ENCODE measurements at regions not wholly inside any gene's neighbourhood (a gene's known extent, or its start where the extent isn't known, plus 50 kb on each side); places are given as distances from the start of the nearest gene placed in this dataset.

- Histone ChIP-seq H3K9me3 (ENCODE audit: low read length) (no peaks in the 10 kb centered on the region), H3K27ac (ENCODE audit: low read depth, low read length) (no peak overlapping the region), H3K27me3 (ENCODE audit: control insufficient read depth in 1 of 2, insufficient read depth in 2 of 2, low read length in 2 of 2) (no peaks in the 10 kb centered on the region), H3K36me3 (ENCODE audit: insufficient read depth, low read length) (no peaks in the 10 kb centered on the region), H3K4me1 (ENCODE audit: insufficient read depth, low read length) (no peaks in the 10 kb centered on the region), H3K9ac (ENCODE audit: low read length) (no peak overlapping the region), H3K4me3 (ENCODE audit: low read depth in 1 of 2, low read length in 2 of 2) (no peak overlapping the region)
Observed at GRCh38 chr13:57988276-57988675, 356.7 kb downstream of the PCDH17 start.

- H3K27me3 ChIP-seq (ENCODE audit: control insufficient read depth in 1 of 2, insufficient read depth in 2 of 2, low read length in 2 of 2), result no peaks in the 10 kb centered on the region
- H3K9me3 ChIP-seq (ENCODE audit: low read length), result no peaks in the 10 kb centered on the region
- H3K27ac ChIP-seq (ENCODE audit: low read depth, low read length), result no peak overlapping the region
- H3K4me3 ChIP-seq (ENCODE audit: low read depth in 1 of 2, low read length in 2 of 2), result no peak overlapping the region
- H3K4me1 ChIP-seq (ENCODE audit: insufficient read depth, low read length), result no peaks in the 10 kb centered on the region
- H3K36me3 ChIP-seq (ENCODE audit: insufficient read depth, low read length), result no peaks in the 10 kb centered on the region
- H3K9ac ChIP-seq (ENCODE audit: low read length), result no peak overlapping the region
Observed at GRCh38 chr13:57991041-57991440, 359.5 kb downstream of the PCDH17 start.

DNA sequence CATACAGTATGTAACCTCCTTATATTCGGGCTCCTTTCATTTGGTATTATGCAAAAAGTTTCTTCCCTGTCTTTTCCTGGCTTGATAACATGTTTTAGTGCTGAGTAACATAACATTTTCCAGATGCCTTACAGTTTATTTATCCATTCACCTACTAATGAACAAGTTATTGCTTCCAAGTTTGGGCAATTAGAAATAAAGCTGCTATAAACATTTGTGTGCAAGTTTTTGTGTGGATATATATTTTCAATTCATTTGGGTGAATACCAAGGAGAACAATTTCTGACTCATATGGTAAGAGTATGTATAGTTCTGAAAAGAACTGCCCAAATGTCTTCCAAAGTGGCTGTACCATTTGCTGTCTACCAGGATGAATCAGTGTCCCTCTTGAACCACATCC is 360.9 kb downstream of the PCDH17 start:
- no peaks in the 10 kb centered on the region for H3K4me1 ChIP-seq (ENCODE audit: insufficient read depth, low read length)
- H3K36me3 ChIP-seq (ENCODE audit: insufficient read depth, low read length), result no peaks in the 10 kb centered on the region
- H3K27me3 ChIP-seq (ENCODE audit: control insufficient read depth in 1 of 2, insufficient read depth in 2 of 2, low read length in 2 of 2), result no peaks in the 10 kb centered on the region
- H3K4me3 ChIP-seq (ENCODE audit: low read depth in 1 of 2, low read length in 2 of 2), result no peak overlapping the region
- no peaks in the 10 kb centered on the region for H3K9me3 ChIP-seq (ENCODE audit: low read length)
- no peak overlapping the region for H3K9ac ChIP-seq (ENCODE audit: low read length)
- no peak overlapping the region for H3K27ac ChIP-seq (ENCODE audit: low read depth, low read length)

GRCh38 chr13:57996717-57997116 is 365.2 kb downstream of the PCDH17 start:
- Histone ChIP-seq H3K9me3 (ENCODE audit: low read length) (no peaks in the 10 kb centered on the region), H3K9ac (ENCODE audit: low read length) (no peak overlapping the region), H3K27ac (ENCODE audit: low read depth, low read length) (no peak overlapping the region), H3K4me3 (ENCODE audit: low read depth in 1 of 2, low read length in 2 of 2) (no peak overlapping the region), H3K27me3 (ENCODE audit: control insufficient read depth in 1 of 2, insufficient read depth in 2 of 2, low read length in 2 of 2) (no peaks in the 10 kb centered on the region), H3K36me3 (ENCODE audit: insufficient read depth, low read length) (no peaks in the 10 kb centered on the region), H3K4me1 (ENCODE audit: insufficient read depth, low read length) (no peaks in the 10 kb centered on the region)

GRCh38 chr13:58004751-58005150 is 373.2 kb downstream of the PCDH17 start:
- no peaks in the 10 kb centered on the region for H3K4me1 ChIP-seq (ENCODE audit: insufficient read depth, low read length)
- H3K9ac ChIP-seq (ENCODE audit: low read length), result no peak overlapping the region
- H3K9me3 ChIP-seq (ENCODE audit: low read length), result no peaks in the 10 kb centered on the region
- H3K4me3 ChIP-seq (ENCODE audit: low read depth in 1 of 2, low read length in 2 of 2), result no peak overlapping the region
- H3K36me3 ChIP-seq (ENCODE audit: insufficient read depth, low read length), result no peaks in the 10 kb centered on the region
- H3K27ac ChIP-seq (ENCODE audit: low read depth, low read length), result no peak overlapping the region
- no peaks in the 10 kb centered on the region for H3K27me3 ChIP-seq (ENCODE audit: control insufficient read depth in 1 of 2, insufficient read depth in 2 of 2, low read length in 2 of 2)

DNA sequence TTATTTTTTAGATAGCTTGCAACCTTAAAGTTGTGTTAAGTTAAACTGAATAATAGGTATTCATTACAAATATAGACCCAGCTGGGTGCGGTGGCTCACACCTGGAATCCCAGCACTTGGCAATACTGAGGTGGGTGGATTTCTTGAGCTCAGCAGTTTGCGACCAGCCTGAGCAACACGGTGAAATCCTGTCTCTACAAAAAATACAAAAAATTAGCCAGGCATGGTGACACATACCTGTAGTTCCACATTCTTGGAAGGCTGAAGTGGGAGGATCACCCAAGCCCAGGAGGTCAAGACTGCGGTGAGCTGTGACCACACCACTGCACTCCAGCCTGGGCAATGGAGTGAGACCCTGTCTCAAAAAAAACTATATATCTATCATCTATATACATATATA is 386.5 kb downstream of the PCDH17 start:
- no peaks in the 10 kb centered on the region for H3K4me1 ChIP-seq (ENCODE audit: insufficient read depth, low read length)
- no peaks in the 10 kb centered on the region for H3K27me3 ChIP-seq (ENCODE audit: control insufficient read depth in 1 of 2, insufficient read depth in 2 of 2, low read length in 2 of 2)
- no peaks in the 10 kb centered on the region for H3K36me3 ChIP-seq (ENCODE audit: insufficient read depth, low read length)
- H3K27ac ChIP-seq (ENCODE audit: low read depth, low read length), result no peak overlapping the region
- no peaks in the 10 kb centered on the region for H3K9me3 ChIP-seq (ENCODE audit: low read length)
- H3K4me3 ChIP-seq (ENCODE audit: low read depth in 1 of 2, low read length in 2 of 2), result no peak overlapping the region
- no peak overlapping the region for H3K9ac ChIP-seq (ENCODE audit: low read length)

DNA sequence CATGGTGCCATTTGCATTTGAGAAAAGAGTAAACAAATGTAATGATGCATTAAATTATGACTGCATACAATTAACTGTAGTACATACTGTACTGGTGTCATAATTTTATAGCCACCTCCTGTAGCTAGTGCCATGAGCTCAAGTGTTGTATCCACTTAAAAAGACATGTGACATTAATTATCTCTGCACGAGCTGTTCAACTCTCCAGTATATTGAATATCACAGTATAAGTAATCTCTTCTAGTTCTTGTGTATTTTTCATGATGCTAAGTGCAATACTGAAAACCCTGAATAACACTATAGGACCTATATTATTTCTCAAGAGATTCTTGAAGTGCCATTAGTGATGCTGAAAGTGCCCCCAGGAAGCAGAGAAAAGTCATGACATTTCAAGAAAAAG is 387.3 kb downstream of the PCDH17 start:
- Histone ChIP-seq H3K27ac (ENCODE audit: low read depth, low read length) (no peak overlapping the region), H3K27me3 (ENCODE audit: control insufficient read depth in 1 of 2, insufficient read depth in 2 of 2, low read length in 2 of 2) (no peaks in the 10 kb centered on the region), H3K4me1 (ENCODE audit: insufficient read depth, low read length) (no peaks in the 10 kb centered on the region), H3K9ac (ENCODE audit: low read length) (no peak overlapping the region), H3K4me3 (ENCODE audit: low read depth in 1 of 2, low read length in 2 of 2) (no peak overlapping the region), H3K36me3 (ENCODE audit: insufficient read depth, low read length) (no peaks in the 10 kb centered on the region), H3K9me3 (ENCODE audit: low read length) (no peaks in the 10 kb centered on the region)

- Histone ChIP-seq H3K9me3 (ENCODE audit: low read length) (no peaks in the 10 kb centered on the region), H3K9ac (ENCODE audit: low read length) (no peak overlapping the region), H3K27ac (ENCODE audit: low read depth, low read length) (no peak overlapping the region), H3K27me3 (ENCODE audit: control insufficient read depth in 1 of 2, insufficient read depth in 2 of 2, low read length in 2 of 2) (no peaks in the 10 kb centered on the region), H3K4me1 (ENCODE audit: insufficient read depth, low read length) (no peaks in the 10 kb centered on the region), H3K36me3 (ENCODE audit: insufficient read depth, low read length) (no peaks in the 10 kb centered on the region), H3K4me3 (ENCODE audit: low read depth in 1 of 2, low read length in 2 of 2) (no peak overlapping the region)
Observed at GRCh38 chr13:58024103-58024502, 392.6 kb downstream of the PCDH17 start.

DNA sequence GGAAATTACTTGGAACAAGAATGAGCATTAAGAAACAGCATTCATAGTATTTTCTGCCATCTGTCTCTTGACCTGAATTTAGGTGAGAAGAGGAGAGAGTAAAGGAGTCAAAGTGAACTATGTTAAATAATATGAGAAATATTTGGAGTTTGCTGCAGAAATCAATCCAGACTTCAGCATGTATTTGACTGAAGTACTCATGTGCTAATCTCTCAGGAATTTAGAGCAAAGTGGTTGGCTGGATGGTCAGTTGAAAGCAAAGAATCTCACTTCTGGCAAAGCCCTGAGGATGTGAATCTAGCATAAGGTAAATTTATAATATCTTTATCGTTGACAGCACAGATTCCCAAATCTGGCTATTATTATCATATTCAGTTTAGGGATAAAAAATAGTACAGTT is 394.3 kb downstream of the PCDH17 start:
- Histone ChIP-seq H3K4me3 (ENCODE audit: low read depth in 1 of 2, low read length in 2 of 2) (no peak overlapping the region), H3K27ac (ENCODE audit: low read depth, low read length) (no peak overlapping the region), H3K4me1 (ENCODE audit: insufficient read depth, low read length) (no peaks in the 10 kb centered on the region), H3K9me3 (ENCODE audit: low read length) (no peaks in the 10 kb centered on the region), H3K9ac (ENCODE audit: low read length) (no peak overlapping the region), H3K36me3 (ENCODE audit: insufficient read depth, low read length) (no peaks in the 10 kb centered on the region), H3K27me3 (ENCODE audit: control insufficient read depth in 1 of 2, insufficient read depth in 2 of 2, low read length in 2 of 2) (no peaks in the 10 kb centered on the region)

GRCh38 chr13:58032676-58033460 is 401.3 kb downstream of the PCDH17 start:
- Histone ChIP-seq H3K36me3 (ENCODE audit: insufficient read depth, low read length) (no peaks in the 10 kb centered on the region), H3K4me3 (ENCODE audit: low read depth in 1 of 2, low read length in 2 of 2) (no peak overlapping the region), H3K4me1 (ENCODE audit: insufficient read depth, low read length) (no peaks in the 10 kb centered on the region), H3K9me3 (ENCODE audit: low read length) (no peaks in the 10 kb centered on the region), H3K27ac (ENCODE audit: low read depth, low read length) (no peak overlapping the region), H3K9ac (ENCODE audit: low read length) (no peak overlapping the region), H3K27me3 (ENCODE audit: control insufficient read depth in 1 of 2, insufficient read depth in 2 of 2, low read length in 2 of 2) (no peaks in the 10 kb centered on the region)

- no peak overlapping the region for H3K4me3 ChIP-seq (ENCODE audit: low read depth in 1 of 2, low read length in 2 of 2)
- no peaks in the 10 kb centered on the region for H3K36me3 ChIP-seq (ENCODE audit: insufficient read depth, low read length)
- no peak overlapping the region for H3K9ac ChIP-seq (ENCODE audit: low read length)
- no peaks in the 10 kb centered on the region for H3K4me1 ChIP-seq (ENCODE audit: insufficient read depth, low read length)
- no peak overlapping the region for H3K27ac ChIP-seq (ENCODE audit: low read depth, low read length)
- H3K27me3 ChIP-seq (ENCODE audit: control insufficient read depth in 1 of 2, insufficient read depth in 2 of 2, low read length in 2 of 2), result no peaks in the 10 kb centered on the region
- H3K9me3 ChIP-seq (ENCODE audit: low read length), result no peaks in the 10 kb centered on the region
Observed at GRCh38 chr13:58043971-58044370, 412.4 kb downstream of the PCDH17 start.

- no peaks in the 10 kb centered on the region for H3K36me3 ChIP-seq (ENCODE audit: insufficient read depth, low read length)
- no peaks in the 10 kb centered on the region for H3K27me3 ChIP-seq (ENCODE audit: control insufficient read depth in 1 of 2, insufficient read depth in 2 of 2, low read length in 2 of 2)
- no peaks in the 10 kb centered on the region for H3K4me1 ChIP-seq (ENCODE audit: insufficient read depth, low read length)
- no peak overlapping the region for H3K9ac ChIP-seq (ENCODE audit: low read length)
- no peak overlapping the region for H3K4me3 ChIP-seq (ENCODE audit: low read depth in 1 of 2, low read length in 2 of 2)
- H3K9me3 ChIP-seq (ENCODE audit: low read length), result no peaks in the 10 kb centered on the region
- H3K27ac ChIP-seq (ENCODE audit: low read depth, low read length), result no peak overlapping the region
Observed at GRCh38 chr13:58048670-58049069, 417.1 kb downstream of the PCDH17 start.
